ENCODE measurements at regions not wholly inside any gene's neighbourhood (a gene's known extent, or its start where the extent isn't known, plus 50 kb on each side); places are given as distances from the start of the nearest gene placed in this dataset.

GRCh38 chr12:116459011-116459875 is 99.9 kb upstream of the MAP1LC3B2 start:
- TF ChIP-seq CTCF (conservative IDR thresholded peaks at IDR 0.05; ENCODE audit: low read depth, low read length), result no peak
- no peak for DNase-seq (ENCODE audit: low read depth)
- no peak overlapping the region for H3K4me3 ChIP-seq (ENCODE audit: low read depth, low read length)

- no peak for DNase-seq (ENCODE audit: low read depth)
- no peak for TF ChIP-seq CTCF (conservative IDR thresholded peaks at IDR 0.05; ENCODE audit: low read depth, low read length)
- no peak overlapping the region for H3K4me3 ChIP-seq (ENCODE audit: low read depth, low read length)
These were observed 99.1 kb upstream of the MAP1LC3B2 start for GRCh38 chr12:116459916-116460663.

- DNase-seq (ENCODE audit: low read depth), result no peak
- no peak overlapping the region for H3K4me3 ChIP-seq (ENCODE audit: low read depth, low read length)
- TF ChIP-seq CTCF (conservative IDR thresholded peaks at IDR 0.05; ENCODE audit: low read depth, low read length), result no peak
These were observed 98.1 kb upstream of the MAP1LC3B2 start for GRCh38 chr12:116461060-116461459.

GRCh38 chr12:116463366-116463765 is 95.8 kb upstream of the MAP1LC3B2 start:
- H3K4me3 ChIP-seq (ENCODE audit: low read depth, low read length), result no peak overlapping the region
- DNase-seq (ENCODE audit: low read depth), result no peak
- no peak for TF ChIP-seq CTCF (conservative IDR thresholded peaks at IDR 0.05; ENCODE audit: low read depth, low read length)

GRCh38 chr12:116465407-116465806 is 93.8 kb upstream of the MAP1LC3B2 start:
- TF ChIP-seq CTCF (conservative IDR thresholded peaks at IDR 0.05; ENCODE audit: low read depth, low read length), result no peak
- H3K4me3 ChIP-seq (ENCODE audit: low read depth, low read length), result no peak overlapping the region
- DNase-seq (ENCODE audit: low read depth), result no peak

GRCh38 chr12:116465856-116466255 is 93.3 kb upstream of the MAP1LC3B2 start:
- no peak overlapping the region for H3K4me3 ChIP-seq (ENCODE audit: low read depth, low read length)
- TF ChIP-seq CTCF (conservative IDR thresholded peaks at IDR 0.05; ENCODE audit: low read depth, low read length), result no peak
- DNase-seq (ENCODE audit: low read depth), result no peak
